Hepatocyte (in vitro differentiated cells): ENCODE measurements at regions not wholly inside any gene's neighbourhood (a gene's known extent, or its start where the extent isn't known, plus 50 kb on each side); places are given as distances from the start of the nearest gene placed in this dataset.

Experiments used
- DNase-seq: peaks from one replicate; pipeline ENCODE4 v3.0.0-alpha.2; 2016; ENCODE audit warnings: low spot score
- H2AFZ ChIP-seq: fragments of 200-600 bp; sonication (generic); 2 replicates; pipeline ENCODE4 v1.6.0; 2016; ENCODE audit warnings: antibody characterized with exemption, mild to moderate bottlenecking
- H3K27ac ChIP-seq: fragments of 200-600 bp; sonication (generic); 2 replicates; pipeline ENCODE4 v1.5.1; 2016; ENCODE audit warnings: mild to moderate bottlenecking
- H3K27me3 ChIP-seq: fragments of 200-600 bp; sonication (generic); 2 replicates; pipeline ENCODE4 v1.6.1; 2016
- H3K36me3 ChIP-seq: fragments of 200-600 bp; sonication (generic); replicated peaks from 2 replicates; pipeline ENCODE4 v1.5.1; 2016; ENCODE audit warnings: low read depth; ENCODE audit not compliant: insufficient read depth
- H3K4me1 ChIP-seq: fragments of 200-600 bp; sonication (generic); 2 replicates; pipeline ENCODE4 v1.5.1; 2016; ENCODE audit warnings: mild to moderate bottlenecking, moderate library complexity; ENCODE audit not compliant: insufficient read depth
- H3K4me2 ChIP-seq: fragments of 200-600 bp; sonication (generic); 2 replicates; pipeline ENCODE4 v1.6.0; 2016
- H3K4me3 ChIP-seq: fragments of 200-600 bp; sonication (generic); 2 replicates; pipeline ENCODE4 v1.5.1; 2016; ENCODE audit warnings: mild to moderate bottlenecking
- H3K79me2 ChIP-seq: fragments of 200-600 bp; sonication (generic); 2 replicates; pipeline ENCODE4 v1.6.0; 2017; ENCODE audit warnings: mild to moderate bottlenecking
- H3K9me2 ChIP-seq: fragments of 200-600 bp; sonication (generic); replicated peaks from 2 replicates; pipeline ENCODE4 v1.6.0; 2017; ENCODE audit warnings: mild to moderate bottlenecking; ENCODE audit not compliant: insufficient read depth
- H3K9me3 ChIP-seq: fragments of 200-600 bp; sonication (generic); 2 replicates; pipeline ENCODE4 v1.5.1; 2016; ENCODE audit warnings: low read depth, mild to moderate bottlenecking
- H4K20me1 ChIP-seq: fragments of 200-600 bp; sonication (generic); 2 replicates; pipeline ENCODE4 v1.6.0; 2016; ENCODE audit warnings: mild to moderate bottlenecking; ENCODE audit not compliant: insufficient read depth, poor library complexity, severe bottlenecking
- CTCF ChIP-seq: fragments of 200-600 bp; sonication (generic); IDR thresholded peaks from 2 replicates; pipeline ENCODE4 v1.5.1; 2016; ENCODE audit warnings: antibody characterized with exemption, mild to moderate bottlenecking; ENCODE audit not compliant: poor library complexity
- EZH2 ChIP-seq: fragments of 200-600 bp; sonication (generic); IDR thresholded peaks from 2 replicates; pipeline ENCODE4 v1.6.1; 2016; ENCODE audit warnings: antibody characterized with exemption, mild to moderate bottlenecking, borderline replicate concordance
- EZH2phosphoT487 ChIP-seq: fragments of 200-600 bp; sonication (generic); IDR thresholded peaks from one replicate; pipeline ENCODE4 v1.6.1; 2018; ENCODE audit warnings: antibody characterized with exemption, mild to moderate bottlenecking, low read depth, moderate library complexity; ENCODE audit not compliant: unreplicated experiment, severe bottlenecking
- WGBS: methylation state at CpG from one replicate; pipeline ENCODE4 v1.1.6; 2016; ENCODE audit warnings: low lambda C conversion rate; ENCODE audit errors: missing lambda C conversion rate; 5-methylcytosine and 5-hydroxymethylcytosine counted together

DNA sequence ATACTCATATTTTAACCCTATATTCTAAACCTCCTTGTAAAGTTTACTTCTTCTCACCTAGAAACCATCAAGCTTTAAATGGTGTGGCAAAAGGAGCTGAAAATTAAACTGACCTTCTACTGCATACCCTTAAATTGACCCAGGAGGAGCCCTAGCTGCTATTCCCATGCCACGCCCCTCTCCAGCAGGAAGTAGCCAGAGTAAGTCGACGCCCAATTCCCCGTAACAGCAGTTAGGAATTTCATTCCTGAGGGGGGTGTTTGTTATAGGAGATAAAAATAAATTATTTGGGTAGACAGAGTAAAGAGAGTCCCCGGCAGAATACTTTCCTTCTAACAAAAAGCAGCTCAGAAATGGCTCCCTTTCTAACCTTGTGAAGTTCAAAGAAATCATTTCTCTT lies 111.8 kb upstream of the FAM174A start:
- no peak for DNase-seq
- TF ChIP-seq CTCF (no peak), EZH2 (no peak), EZH2phosphoT487 (no peak)
- no peak overlapping the region for H3K4me3 ChIP-seq
- H3K4me1 ChIP-seq: no peaks in the 10 kb centered on the region
- no peak overlapping the region for H2AFZ ChIP-seq
- H3K79me2 ChIP-seq: no peaks in the 10 kb centered on the region
- peaks cover 8% of the 10 kb centered on the region for H3K9me3 ChIP-seq
- no peak overlapping the region for H3K27ac ChIP-seq
- no peaks in the 10 kb centered on the region for H3K9me2 ChIP-seq
- no peaks in the 10 kb centered on the region for H4K20me1 ChIP-seq
- no peaks in the 10 kb centered on the region for H3K27me3 ChIP-seq
- 63% methylated on average over 5 of the region's 5 CpGs for WGBS
- H3K4me2 ChIP-seq: no peak overlapping the region
- H3K36me3 ChIP-seq: no peaks in the 10 kb centered on the region

DNA sequence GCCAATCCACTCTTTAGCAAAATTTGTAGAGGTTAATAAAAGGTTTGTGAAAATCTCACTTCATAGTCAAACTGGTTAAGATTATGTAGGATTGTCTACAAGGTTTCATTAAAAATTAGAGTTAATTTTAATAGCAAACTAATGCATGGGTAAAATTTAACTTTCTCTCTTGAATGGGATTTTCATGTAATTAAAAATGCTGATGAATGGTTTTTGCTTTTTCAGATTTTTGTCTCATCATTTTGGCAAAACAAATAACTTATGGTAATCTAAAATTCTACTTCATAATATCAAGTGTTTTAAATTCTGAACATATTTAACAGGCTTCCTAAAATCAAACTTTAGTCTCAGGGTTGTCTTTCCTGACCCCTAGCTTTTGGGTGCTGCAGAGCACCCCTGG lies 113.8 kb upstream of the FAM174A start:
- no peak for DNase-seq
- Histone ChIP-seq H2AFZ (no peak overlapping the region), H4K20me1 (no peaks in the 10 kb centered on the region), H3K36me3 (no peaks in the 10 kb centered on the region), H3K4me1 (no peaks in the 10 kb centered on the region), H3K4me3 (no peak overlapping the region), H3K9me3 (peaks cover 8% of the 10 kb centered on the region), H3K4me2 (no peak overlapping the region), H3K79me2 (no peaks in the 10 kb centered on the region), H3K27me3 (no peaks in the 10 kb centered on the region), H3K9me2 (no peaks in the 10 kb centered on the region), H3K27ac (no peak overlapping the region)
- TF ChIP-seq EZH2 (no peak), CTCF (no peak), EZH2phosphoT487 (no peak)

- Histone ChIP-seq H3K4me1 (no peaks in the 10 kb centered on the region), H3K27me3 (no peaks in the 10 kb centered on the region), H3K27ac (no peak overlapping the region), H3K9me2 (no peaks in the 10 kb centered on the region), H3K9me3 (no peaks in the 10 kb centered on the region), H3K4me2 (no peak overlapping the region), H3K4me3 (no peak overlapping the region), H3K79me2 (no peaks in the 10 kb centered on the region), H4K20me1 (no peaks in the 10 kb centered on the region), H3K36me3 (no peaks in the 10 kb centered on the region), H2AFZ (no peak overlapping the region)
- 77% methylated on average over 1 of the region's 1 CpG for WGBS
- no peak for TF ChIP-seq CTCF
- no peak for TF ChIP-seq EZH2phosphoT487
- DNase-seq: no peak
These were observed 116.9 kb upstream of the FAM174A start for GRCh38 chr5:100418231-100418630.

GRCh38 chr5:100409660-100410151 lies 125.5 kb upstream of the FAM174A start:
- TF ChIP-seq EZH2phosphoT487: no peak
- TF ChIP-seq CTCF: no peak
- H3K4me1 ChIP-seq: no peaks in the 10 kb centered on the region
- H3K9me3 ChIP-seq: no peaks in the 10 kb centered on the region
- H3K4me2 ChIP-seq: no peak overlapping the region
- no peaks in the 10 kb centered on the region for H4K20me1 ChIP-seq
- H3K27me3 ChIP-seq: no peaks in the 10 kb centered on the region
- no peaks in the 10 kb centered on the region for H3K9me2 ChIP-seq
- DNase-seq: no peak
- no peaks in the 10 kb centered on the region for H3K79me2 ChIP-seq
- 52% methylated on average over 3 of the region's 3 CpGs for WGBS
- H3K36me3 ChIP-seq: no peaks in the 10 kb centered on the region
- no peak overlapping the region for H3K27ac ChIP-seq
- no peak overlapping the region for H3K4me3 ChIP-seq
- H2AFZ ChIP-seq: no peak overlapping the region
